Cardiac muscle cell (in vitro differentiated cells and primary cell): ENCODE measurements at regions not wholly inside any gene's neighbourhood (a gene's known extent, or its start where the extent isn't known, plus 50 kb on each side); places are given as distances from the start of the nearest gene placed in this dataset.

Source experiments
- DNase-seq, 2 donors: peaks; one replicate each; pipeline versions ENCODE4 v3.0.0 to v3.0.0-alpha.2; 2010 to 2017; ENCODE audit warnings: low read depth in 1 of 2, low spot score in 1 of 2
- H3K27ac ChIP-seq: fragments of 200-600 bp; sonication (generic); 2 replicates; pipeline ENCODE4 v1.5.1; 2016
- H3K27me3 ChIP-seq: fragments of 200-600 bp; sonication (generic); 2 replicates; pipeline ENCODE4 v1.6.0; 2016; ENCODE audit warnings: control low read depth
- H3K36me3 ChIP-seq: fragments of 200-600 bp; sonication (generic); 2 replicates; pipeline ENCODE4 v1.5.1; 2016; ENCODE audit warnings: control low read depth
- H3K4me1 ChIP-seq: fragments of 200-600 bp; sonication (generic); 2 replicates; pipeline ENCODE4 v1.8.1; 2017; ENCODE audit warnings: low read depth, mild to moderate bottlenecking, mixed run types
- H3K4me3 ChIP-seq: fragments of 200-600 bp; sonication (generic); 2 replicates; pipeline ENCODE4 v1.5.1; 2016; ENCODE audit warnings: mild to moderate bottlenecking
- H3K9me3 ChIP-seq: fragments of 200-600 bp; sonication (generic); 2 replicates; pipeline ENCODE4 v1.5.1; 2017; ENCODE audit warnings: low read depth, mild to moderate bottlenecking, control low read depth
- TF ChIP-seq, protein P1 (sequence below): IDR thresholded peaks from 2 replicates; pipeline ENCODE4 v1.5.1; 2012; ENCODE audit warnings: low read depth, mild to moderate bottlenecking, low read length

DNA sequence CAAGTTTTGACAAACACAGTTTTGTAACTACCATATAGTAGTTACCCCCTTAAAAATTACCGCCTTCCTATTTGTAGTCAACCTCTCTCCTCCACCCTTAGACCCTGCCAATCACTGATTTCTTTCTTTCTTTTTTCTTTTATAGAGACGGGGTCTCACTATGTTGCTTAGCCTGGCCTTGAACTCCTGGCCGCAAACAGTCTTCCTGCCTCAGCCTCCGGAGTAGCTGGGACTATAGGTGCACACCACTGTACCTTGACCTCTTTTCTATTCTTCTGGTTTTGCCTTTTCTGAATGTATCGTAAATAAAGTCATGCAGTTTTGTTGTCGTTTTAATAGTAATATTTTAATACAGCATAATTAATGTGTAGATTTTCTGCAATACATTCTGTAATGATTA, 460.3 kb downstream of the EPM2A start:
- Histone ChIP-seq H3K4me3 (no peak overlapping the region), H3K36me3 (no peaks in the 10 kb centered on the region), H3K27me3 (no peaks in the 10 kb centered on the region), H3K4me1 (peaks cover 13% of the 10 kb centered on the region), H3K9me3 (no peaks in the 10 kb centered on the region), H3K27ac (no peak overlapping the region)
- no peak for DNase-seq
- TF ChIP-seq, protein P1, sequence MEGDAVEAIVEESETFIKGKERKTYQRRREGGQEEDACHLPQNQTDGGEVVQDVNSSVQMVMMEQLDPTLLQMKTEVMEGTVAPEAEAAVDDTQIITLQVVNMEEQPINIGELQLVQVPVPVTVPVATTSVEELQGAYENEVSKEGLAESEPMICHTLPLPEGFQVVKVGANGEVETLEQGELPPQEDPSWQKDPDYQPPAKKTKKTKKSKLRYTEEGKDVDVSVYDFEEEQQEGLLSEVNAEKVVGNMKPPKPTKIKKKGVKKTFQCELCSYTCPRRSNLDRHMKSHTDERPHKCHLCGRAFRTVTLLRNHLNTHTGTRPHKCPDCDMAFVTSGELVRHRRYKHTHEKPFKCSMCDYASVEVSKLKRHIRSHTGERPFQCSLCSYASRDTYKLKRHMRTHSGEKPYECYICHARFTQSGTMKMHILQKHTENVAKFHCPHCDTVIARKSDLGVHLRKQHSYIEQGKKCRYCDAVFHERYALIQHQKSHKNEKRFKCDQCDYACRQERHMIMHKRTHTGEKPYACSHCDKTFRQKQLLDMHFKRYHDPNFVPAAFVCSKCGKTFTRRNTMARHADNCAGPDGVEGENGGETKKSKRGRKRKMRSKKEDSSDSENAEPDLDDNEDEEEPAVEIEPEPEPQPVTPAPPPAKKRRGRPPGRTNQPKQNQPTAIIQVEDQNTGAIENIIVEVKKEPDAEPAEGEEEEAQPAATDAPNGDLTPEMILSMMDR: no peak

DNA sequence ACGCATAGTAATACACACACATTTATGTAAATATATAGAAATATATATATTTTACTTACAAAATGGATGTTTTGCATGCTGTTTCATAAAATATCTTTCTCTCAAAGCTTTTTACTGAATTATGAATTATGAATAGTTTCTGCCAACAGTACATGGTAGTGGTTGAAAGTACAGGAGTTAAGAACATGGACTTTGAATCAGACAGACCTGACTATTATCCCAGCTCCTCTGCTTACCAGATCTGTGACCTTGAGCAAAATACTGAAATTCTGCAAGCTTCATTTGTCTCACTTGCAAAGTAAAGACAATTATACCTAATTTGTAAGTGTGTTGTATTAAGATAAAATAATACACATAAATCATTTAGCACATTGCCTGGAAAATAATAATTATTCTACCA, 459.5 kb downstream of the EPM2A start:
- H3K4me3 ChIP-seq: no peak overlapping the region
- DNase-seq: no peak
- no peak overlapping the region for H3K27ac ChIP-seq
- H3K27me3 ChIP-seq: no peaks in the 10 kb centered on the region
- TF ChIP-seq, protein P1: no peak
- peaks cover 5% of the 10 kb centered on the region for H3K4me1 ChIP-seq
- H3K9me3 ChIP-seq: no peaks in the 10 kb centered on the region
- H3K36me3 ChIP-seq: no peaks in the 10 kb centered on the region

DNA sequence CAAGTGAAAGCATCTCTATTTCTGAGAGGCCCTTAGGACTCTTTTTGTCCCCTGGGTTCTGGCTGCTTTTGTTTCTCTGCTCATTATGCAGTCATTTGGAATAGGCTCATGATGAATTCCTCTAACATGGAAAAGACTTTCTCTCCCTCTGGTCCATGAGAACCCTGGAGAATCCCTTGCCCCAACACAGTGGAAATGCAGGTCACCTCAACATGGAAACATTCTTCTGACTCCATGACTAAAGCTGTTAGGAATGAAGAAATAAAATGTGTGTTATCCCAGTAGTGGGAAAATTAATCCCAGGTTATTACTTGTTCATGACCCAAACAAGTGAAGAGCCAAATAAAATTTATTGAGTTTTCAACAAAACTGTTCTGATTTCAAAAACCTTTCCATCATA, 458.6 kb downstream of the EPM2A start:
- TF ChIP-seq, protein P1: no peak
- no peaks in the 10 kb centered on the region for H3K36me3 ChIP-seq
- no peaks in the 10 kb centered on the region for H3K27me3 ChIP-seq
- H3K4me1 ChIP-seq: no peaks in the 10 kb centered on the region
- H3K9me3 ChIP-seq: no peaks in the 10 kb centered on the region
- H3K4me3 ChIP-seq: no peak overlapping the region
- no peak overlapping the region for H3K27ac ChIP-seq
- DNase-seq: no peak

DNA sequence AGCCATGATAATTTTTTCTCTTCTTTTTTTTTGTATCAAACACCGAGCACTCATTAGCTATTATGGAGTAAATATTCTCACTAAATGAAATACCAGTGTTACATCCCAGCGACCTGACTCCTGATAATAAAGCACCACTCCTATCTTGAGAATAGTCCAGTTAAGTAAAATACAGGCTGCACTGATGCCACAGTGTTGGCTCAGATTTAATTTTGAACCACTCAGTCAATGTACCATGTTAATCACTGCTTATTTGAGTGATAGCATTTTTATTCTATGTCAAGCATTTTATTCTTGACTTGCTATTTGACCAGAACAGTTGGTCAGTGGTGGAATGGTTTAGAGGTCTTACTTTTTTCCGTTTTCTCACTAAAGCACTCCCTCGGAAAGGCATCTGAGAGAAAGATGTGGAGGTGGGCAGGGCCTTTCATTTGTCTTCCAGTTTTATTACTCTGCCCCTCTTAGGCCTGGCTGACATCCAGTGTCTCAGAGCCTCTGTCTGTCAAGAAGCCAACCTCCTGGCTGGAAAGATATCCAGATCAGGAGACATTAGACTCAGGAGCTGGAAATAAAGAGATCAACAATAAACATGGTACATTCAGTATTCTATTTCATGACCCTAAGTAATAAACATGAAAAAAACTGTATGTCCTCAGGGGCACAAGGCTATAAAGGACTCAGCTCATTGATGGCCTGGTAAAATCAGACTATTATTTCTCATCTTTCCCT, 457.8 kb downstream of the EPM2A start:
- Histone ChIP-seq H3K27me3 (no peaks in the 10 kb centered on the region), H3K36me3 (no peaks in the 10 kb centered on the region), H3K4me3 (no peak overlapping the region), H3K9me3 (no peaks in the 10 kb centered on the region), H3K27ac (no peak overlapping the region), H3K4me1 (no peaks in the 10 kb centered on the region)
- TF ChIP-seq, protein P1: no peak
- no peak for DNase-seq

DNA sequence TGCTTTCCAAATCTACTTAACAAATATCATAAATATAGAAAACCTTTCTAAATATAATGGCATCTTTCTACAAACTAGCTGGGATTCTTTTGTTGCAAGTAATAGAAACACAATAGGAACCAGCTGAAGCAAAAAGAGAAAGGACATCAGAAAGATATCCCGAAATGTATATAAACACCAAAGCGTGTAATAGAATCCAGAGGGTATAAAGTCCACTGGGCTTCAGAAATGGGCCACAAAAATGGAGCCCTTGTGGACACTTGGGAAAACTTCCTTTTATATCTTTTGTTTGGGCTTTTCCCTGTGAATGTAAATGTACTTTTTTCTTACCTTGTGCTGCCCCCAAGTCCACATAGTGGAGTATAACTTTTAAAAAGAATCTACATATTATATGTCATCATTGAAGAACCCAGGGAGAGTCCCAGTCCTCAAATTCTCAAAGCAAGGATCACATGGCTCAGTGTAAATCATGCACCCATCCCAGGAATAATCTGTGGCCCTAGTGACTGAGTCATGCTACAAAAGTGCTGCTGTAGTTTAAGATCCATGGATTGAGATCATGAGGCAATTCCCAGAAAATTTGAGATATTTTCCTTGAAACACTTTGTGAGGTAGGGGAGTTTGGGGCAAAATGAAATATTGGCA, 457.0 kb downstream of the EPM2A start:
- DNase-seq: peak in 1 of 2 donors; percentile 8
- H3K4me1 ChIP-seq: no peaks in the 10 kb centered on the region
- H3K27ac ChIP-seq: no peak overlapping the region
- TF ChIP-seq, protein P1: no peak
- no peak overlapping the region for H3K4me3 ChIP-seq
- no peaks in the 10 kb centered on the region for H3K27me3 ChIP-seq
- no peaks in the 10 kb centered on the region for H3K9me3 ChIP-seq
- H3K36me3 ChIP-seq: no peaks in the 10 kb centered on the region
